Retinal pigment epithelial cell (primary cell): ENCODE measurements at regions not wholly inside any gene's neighbourhood (a gene's known extent, or its start where the extent isn't known, plus 50 kb on each side); places are given as distances from the start of the nearest gene placed in this dataset.

Experiments used
- DNase-seq: peaks from one replicate; pipeline ENCODE4 v3.0.0-alpha.2; 2010; ENCODE audit warnings: low read depth
- H3K4me3 ChIP-seq: 2 replicates; pipeline ENCODE4 v1.5.1; 2011; ENCODE audit warnings: mild to moderate bottlenecking, low read length, control low read depth, moderate library complexity
- CTCF ChIP-seq: conservative IDR thresholded peaks from 2 replicates; pipeline ENCODE4 v1.5.1; 2011; ENCODE audit warnings: low read depth, low read length, control low read depth, inconsistent platforms

GRCh38 chr7:22607180-22607579 lies 107.2 kb upstream of the STEAP1B start:
- DNase-seq, result no peak
- no peak for TF ChIP-seq CTCF
- no peak overlapping the region for H3K4me3 ChIP-seq

- no peak for TF ChIP-seq CTCF
- no peak for DNase-seq
- no peak overlapping the region for H3K4me3 ChIP-seq
Observed at GRCh38 chr7:22604246-22604645, 104.3 kb upstream of the STEAP1B start.

DNA sequence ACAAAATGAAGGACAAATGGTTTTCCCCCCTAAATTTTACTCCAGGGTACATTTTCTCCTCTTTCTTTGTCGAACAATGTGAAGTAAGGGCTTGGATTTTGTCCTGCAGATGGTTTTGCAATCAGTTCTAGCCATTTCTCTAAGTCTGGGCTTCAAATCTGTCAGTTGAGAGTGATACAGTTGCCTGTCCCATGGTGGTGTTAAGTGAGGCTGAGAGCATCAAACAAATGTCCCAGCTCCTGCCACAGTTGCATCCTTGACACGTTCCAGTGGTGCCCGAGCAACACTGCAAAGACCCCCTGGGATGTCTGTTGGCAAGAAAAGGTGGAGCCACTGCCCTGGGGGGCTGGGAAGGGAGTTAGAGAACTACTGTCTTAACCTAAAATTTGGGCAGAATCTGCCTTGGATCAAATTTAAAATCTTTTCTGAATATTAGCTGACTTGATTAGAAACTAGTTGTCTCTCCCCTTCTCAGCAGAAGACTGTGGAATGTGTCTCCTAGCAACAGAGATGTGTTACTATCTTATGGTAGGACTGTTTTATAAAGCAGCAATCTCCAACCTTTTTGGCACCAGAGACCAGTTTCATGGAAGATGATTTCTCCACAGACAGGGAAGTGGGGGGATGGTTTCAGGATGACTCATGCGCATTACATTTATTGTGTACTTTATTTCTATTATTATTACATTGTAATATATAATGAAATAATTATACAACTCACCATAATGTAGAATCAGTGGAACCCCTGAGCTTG lies 102.0 kb upstream of the STEAP1B start:
- DNase-seq, result no peak
- no peak for TF ChIP-seq CTCF
- H3K4me3 ChIP-seq, result no peak overlapping the region

GRCh38 chr7:22601408-22601807 lies 101.4 kb upstream of the STEAP1B start:
- no peak for DNase-seq
- no peak for TF ChIP-seq CTCF
- H3K4me3 ChIP-seq, result no peak overlapping the region

DNA sequence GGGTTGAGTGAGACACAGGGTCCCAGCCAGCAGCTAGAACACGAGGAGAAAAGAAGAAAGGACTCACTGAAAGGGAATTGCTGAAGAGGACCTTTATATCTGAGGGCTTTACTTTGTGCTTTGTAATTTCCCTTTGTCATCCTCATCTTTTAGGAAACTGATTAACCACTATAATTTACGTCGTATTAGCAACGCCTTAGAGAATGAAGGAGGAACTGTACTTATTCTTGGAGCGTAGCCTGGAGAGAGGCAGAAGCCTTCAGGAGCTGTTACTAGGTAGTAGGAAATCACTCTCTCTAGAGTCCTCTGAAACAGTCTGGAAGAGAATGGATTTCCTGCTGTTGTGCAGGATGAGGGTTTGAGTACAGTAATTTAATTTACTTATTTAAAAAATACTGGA lies 101.0 kb upstream of the STEAP1B start:
- no peak for DNase-seq
- H3K4me3 ChIP-seq, result no peak overlapping the region
- no peak for TF ChIP-seq CTCF

- H3K4me3 ChIP-seq, result no peak overlapping the region
- TF ChIP-seq CTCF, result no peak
- DNase-seq, result no peak
Observed at GRCh38 chr7:22598318-22598920, 98.4 kb upstream of the STEAP1B start.

DNA sequence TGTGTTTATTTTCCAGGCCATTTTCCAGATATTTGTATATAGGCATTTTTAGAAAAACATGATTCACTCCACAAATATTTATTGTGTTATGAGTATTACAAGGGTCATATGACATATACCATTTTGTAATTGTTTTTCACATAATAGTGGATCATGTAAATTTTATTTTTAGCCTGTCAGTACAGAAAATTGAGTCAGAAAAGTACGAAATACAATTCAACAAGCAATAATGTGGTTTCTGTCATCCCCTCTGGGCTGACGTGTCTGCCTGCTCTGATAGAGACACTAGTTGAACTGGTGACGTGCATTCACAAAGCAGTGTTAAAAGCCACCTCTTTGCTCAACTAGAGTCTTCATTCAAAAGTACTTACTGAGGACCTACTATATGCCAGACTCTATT lies 97.9 kb upstream of the STEAP1B start:
- no peak for DNase-seq
- no peak overlapping the region for H3K4me3 ChIP-seq
- no peak for TF ChIP-seq CTCF
